Stimulated activated CD8-positive, alpha-beta memory T cell treated with anti-CD3 and anti-CD28 coated beads, Interleukin-12 subunit alpha, Interleukin-12 subunit beta, amount 100 ng/mL, for 4 hours (primary cell): ENCODE measurements at regions not wholly inside any gene's neighbourhood (a gene's known extent, or its start where the extent isn't known, plus 50 kb on each side); places are given as distances from the start of the nearest gene placed in this dataset.
"Not testable (repeated sequence)": the region's sequence is repeated elsewhere in the genome, so short reads cannot be mapped to it uniquely, and the experiment has no call there.

Experiments used
- DNase-seq: peaks from one replicate; pipeline ENCODE4 v3.0.0-alpha.2; 2020; ENCODE audit warnings: low read depth

GRCh38 chr21:28703861-28704260, 288.8 kb downstream of the LTN1 start:
- no peak for DNase-seq

- no peak for DNase-seq
Measured at GRCh38 chr21:28699596-28700259, 292.9 kb downstream of the LTN1 start.

GRCh38 chr21:28699186-28699585, 293.5 kb downstream of the LTN1 start:
- no peak for DNase-seq

GRCh38 chr21:28696844-28697410, 295.8 kb downstream of the LTN1 start:
- DNase-seq: no peak

- DNase-seq: no peak
Measured at GRCh38 chr21:28693476-28693875, 299.2 kb downstream of the LTN1 start.

- no peak for DNase-seq
Measured at GRCh38 chr21:28690196-28690595, 302.5 kb downstream of the LTN1 start.

- no peak for DNase-seq
Measured at GRCh38 chr21:28688381-28688780, 304.3 kb downstream of the LTN1 start.

GRCh38 chr21:28687586-28687985, 305.1 kb downstream of the LTN1 start:
- no peak for DNase-seq

GRCh38 chr21:28683982-28684752, 308.5 kb downstream of the LTN1 start:
- DNase-seq: no peak

GRCh38 chr21:28682884-28683283, 309.8 kb downstream of the LTN1 start:
- not testable (repeated sequence) for DNase-seq

- DNase-seq: not testable (repeated sequence)
Measured at GRCh38 chr21:28677096-28677495, 315.6 kb downstream of the LTN1 start.

GRCh38 chr21:28675331-28676041, 317.2 kb downstream of the LTN1 start:
- no peak for DNase-seq

- no peak for DNase-seq
Measured at GRCh38 chr21:28674763-28675162, 317.9 kb downstream of the LTN1 start.

GRCh38 chr21:28671549-28672195, 321.0 kb downstream of the LTN1 start:
- no peak for DNase-seq

- no peak for DNase-seq
Measured at GRCh38 chr21:28669971-28670653, 322.6 kb downstream of the LTN1 start.

- no peak for DNase-seq
Measured at GRCh38 chr21:28669321-28669720, 323.4 kb downstream of the LTN1 start.

GRCh38 chr21:28663754-28664153, 328.9 kb downstream of the LTN1 start:
- no peak for DNase-seq

GRCh38 chr21:28663111-28663693, 329.5 kb downstream of the LTN1 start:
- no peak for DNase-seq

GRCh38 chr21:28657566-28657965, 335.1 kb downstream of the LTN1 start:
- no peak for DNase-seq

GRCh38 chr21:28655471-28655870, 337.2 kb downstream of the LTN1 start:
- DNase-seq: no peak

GRCh38 chr21:28654406-28654805, 338.3 kb downstream of the LTN1 start:
- no peak for DNase-seq
